ENCODE measurements at regions not wholly inside any gene's neighbourhood (a gene's known extent, or its start where the extent isn't known, plus 50 kb on each side); places are given as distances from the start of the nearest gene placed in this dataset.
"Not testable (repeated sequence)": the region's sequence is repeated elsewhere in the genome, so short reads cannot be mapped to it uniquely, and the experiment has no call there.

GRCh38 chr1:172845865-172846264 lies 187.0 kb downstream of the FASLG start:
- TF ChIP-seq CTCF (IDR thresholded peaks at IDR 0.05; ENCODE audit: low read depth, low read length), result no peak
- CTCF ChIA-PET, result no interaction called here
- no peak for DNase-seq (ENCODE audit: low read depth, low spot score)
- POLR2A ChIA-PET, result interaction anchor here (1.5 kb wide), 1 partner anchor 64 kb away, joined by 4 read pairs; no protein-coding TSS in a partner anchor
- Histone ChIP-seq H3K9me3 (ENCODE audit: control insufficient read depth, insufficient read depth, low read length) (no peaks in the 10 kb centered on the region), H3K4me3 (ENCODE audit: low read depth, low read length) (no peak overlapping the region), H3K27me3 (ENCODE audit: control insufficient read depth, insufficient read depth, low read length) (no peaks in the 10 kb centered on the region), H3K27ac (ENCODE audit: low read depth, low read length) (no peak overlapping the region)

DNA sequence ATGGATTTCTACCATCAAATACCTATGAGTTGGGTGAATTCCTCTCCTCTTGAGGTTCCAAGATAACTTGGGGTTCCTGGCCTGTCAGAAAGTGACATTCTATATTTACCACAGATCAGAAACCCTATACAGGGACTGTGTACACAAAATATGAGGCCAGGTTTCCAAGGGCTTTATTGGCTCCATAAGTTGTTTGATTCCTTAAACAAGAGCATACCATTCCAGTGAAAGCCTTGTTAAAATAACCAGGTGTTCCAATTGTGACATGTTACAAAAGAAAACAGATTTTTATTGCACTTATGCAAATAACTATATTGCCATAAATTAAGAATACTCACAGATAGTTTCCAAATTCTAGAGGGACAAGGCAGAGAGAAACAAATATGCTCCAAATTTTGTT lies 188.9 kb downstream of the FASLG start:
- POLR2A ChIA-PET; CTCF ChIA-PET; DNase-seq (ENCODE audit: low read depth, low spot score); H3K27me3 ChIP-seq (ENCODE audit: control insufficient read depth, insufficient read depth, low read length); H3K9me3 ChIP-seq (ENCODE audit: control insufficient read depth, insufficient read depth, low read length); H3K27ac ChIP-seq (ENCODE audit: low read depth, low read length); H3K4me3 ChIP-seq (ENCODE audit: low read depth, low read length): not testable (repeated sequence)

GRCh38 chr1:172849653-172850052 lies 190.8 kb downstream of the FASLG start:
- DNase-seq (ENCODE audit: low read depth, low spot score), result no peak
- CTCF ChIA-PET, result no interaction called here

GRCh38 chr1:172851077-172851476 lies 192.2 kb downstream of the FASLG start:
- POLR2A ChIA-PET, result no interaction called here
- CTCF ChIA-PET, result interaction anchor here (1.0 kb wide), 1 partner anchor 24 kb away, joined by 3 read pairs; no protein-coding TSS in a partner anchor

More at GRCh38 chr1:172849653-172850052, 190.8 kb downstream of the FASLG start:
- TF ChIP-seq CTCF (IDR thresholded peaks at IDR 0.05; ENCODE audit: low read depth, low read length), result no peak
- Histone ChIP-seq H3K27ac (ENCODE audit: low read depth, low read length) (no peak overlapping the region), H3K27me3 (ENCODE audit: control insufficient read depth, insufficient read depth, low read length) (no peaks in the 10 kb centered on the region), H3K9me3 (ENCODE audit: control insufficient read depth, insufficient read depth, low read length) (no peaks in the 10 kb centered on the region), H3K4me3 (ENCODE audit: low read depth, low read length) (no peak overlapping the region)
- POLR2A ChIA-PET, result no interaction called here

DNA sequence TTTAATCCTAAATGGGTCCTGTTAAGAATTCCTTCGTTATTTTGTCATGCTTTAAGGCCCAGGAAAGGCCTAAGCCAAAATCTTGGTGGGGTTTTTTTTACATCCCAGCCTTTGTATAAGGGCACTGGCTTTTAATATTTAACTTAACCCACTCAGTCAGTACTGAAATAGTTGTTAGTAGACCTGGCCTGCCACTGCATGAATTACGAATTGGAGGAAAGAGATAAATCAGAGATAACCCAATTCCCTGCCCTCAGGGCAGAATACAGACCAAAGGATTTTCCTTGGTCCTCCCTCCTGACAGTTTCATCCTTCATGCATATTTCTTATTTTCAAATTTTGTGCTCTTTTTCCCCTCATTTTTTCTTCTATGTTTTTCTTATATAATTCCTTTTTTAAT lies 193.0 kb downstream of the FASLG start:
- Histone ChIP-seq H3K9me3 (ENCODE audit: control insufficient read depth, insufficient read depth, low read length) (peaks cover 8% of the 10 kb centered on the region), H3K4me3 (ENCODE audit: low read depth, low read length) (no peak overlapping the region), H3K27ac (ENCODE audit: low read depth, low read length) (no peak overlapping the region), H3K27me3 (ENCODE audit: control insufficient read depth, insufficient read depth, low read length) (no peaks in the 10 kb centered on the region)
- TF ChIP-seq CTCF (IDR thresholded peaks at IDR 0.05; ENCODE audit: low read depth, low read length), result no peak
- POLR2A ChIA-PET, result no interaction called here
- CTCF ChIA-PET, result no interaction called here
- DNase-seq (ENCODE audit: low read depth, low spot score), result no peak

More at GRCh38 chr1:172851077-172851476, 192.2 kb downstream of the FASLG start:
- TF ChIP-seq CTCF (IDR thresholded peaks at IDR 0.05; ENCODE audit: low read depth, low read length), result no peak
- Histone ChIP-seq H3K4me3 (ENCODE audit: low read depth, low read length) (no peak overlapping the region), H3K27ac (ENCODE audit: low read depth, low read length) (no peak overlapping the region), H3K27me3 (ENCODE audit: control insufficient read depth, insufficient read depth, low read length) (no peaks in the 10 kb centered on the region), H3K9me3 (ENCODE audit: control insufficient read depth, insufficient read depth, low read length) (peaks cover 8% of the 10 kb centered on the region)
- no peak for DNase-seq (ENCODE audit: low read depth, low spot score)

- DNase-seq (ENCODE audit: low read depth, low spot score); POLR2A ChIA-PET; H3K27ac ChIP-seq (ENCODE audit: low read depth, low read length); H3K4me3 ChIP-seq (ENCODE audit: low read depth, low read length); H3K27me3 ChIP-seq (ENCODE audit: control insufficient read depth, insufficient read depth, low read length); CTCF ChIA-PET: not testable (repeated sequence)
- H3K9me3 ChIP-seq (ENCODE audit: control insufficient read depth, insufficient read depth, low read length), result peaks cover 12% of the 10 kb centered on the region
Observed at GRCh38 chr1:172855983-172856382, 194.8 kb downstream of the TNFSF18 start.
